Tibial nerve (tissue), 4 donors: ENCODE measurements at regions not wholly inside any gene's neighbourhood (a gene's known extent, or its start where the extent isn't known, plus 50 kb on each side); places are given as distances from the start of the nearest gene placed in this dataset.

ENCODE experiments used
- DNase-seq, 2 donors: peaks; one replicate each; pipeline ENCODE4 v3.0.0-alpha.2; 2019; ENCODE audit warnings: low spot score in 2 of 2
- H3K27ac ChIP-seq, 4 donors: fragments of 200-600 bp; sonication (generic) in 3 of 4; one replicate each; pipeline ENCODE4 v1.5.1; 2017 to 2019; ENCODE audit warnings: mild to moderate bottlenecking in 1 of 4
- H3K27me3 ChIP-seq, 2 donors: fragments of 200-600 bp; sonication (generic) in 1 of 2; one replicate each; pipeline versions ENCODE4 v1.5.1 to v1.6.0; 2017 to 2019
- H3K36me3 ChIP-seq, 3 donors: fragments of 200-600 bp; sonication (generic); one replicate each; pipeline ENCODE4 v1.5.1; 2018 to 2019
- H3K4me1 ChIP-seq, 4 donors: fragments of 200-600 bp; sonication (generic) in 3 of 4; one replicate each; pipeline ENCODE4 v1.5.1; 2017 to 2019
- H3K4me3 ChIP-seq, 4 donors: fragments of 200-600 bp; sonication (generic) in 3 of 4; one replicate each; pipeline ENCODE4 v1.5.1; 2017 to 2019; ENCODE audit warnings: mild to moderate bottlenecking in 1 of 4, moderate library complexity in 1 of 4
- H3K9me3 ChIP-seq, 4 donors: fragments of 200-600 bp; sonication (generic) in 3 of 4; one replicate each; pipeline ENCODE4 v1.5.1; 2017 to 2019
- EP300 ChIP-seq, 2 donors: sonication (generic); formaldehyde crosslinking; IDR thresholded peaks; one replicate each; pipeline ENCODE4 v1.6.1; 2017; ENCODE audit warnings: antibody characterized with exemption in 2 of 2, mild to moderate bottlenecking in 1 of 2
- POLR2A ChIP-seq, 2 donors: fragments of 450-650 bp; IDR thresholded peaks; one replicate each; pipeline ENCODE4 v1.6.1; 2017; ENCODE audit warnings: antibody characterized with exemption in 2 of 2, mild to moderate bottlenecking in 2 of 2, moderate library complexity in 2 of 2
- WGBS, 2 donors: methylation state at CpG; one replicate each; pipeline ENCODE4 v1.1.5; 2018; 5-methylcytosine and 5-hydroxymethylcytosine counted together
- TF ChIP-seq, protein P1 (sequence below), 5 experiments: fragments of 200-600 bp in 3 of 5; fragments of 450-650 bp in 2 of 5; sonication (generic) in 3 of 5; IDR thresholded peaks; one replicate each; pipeline ENCODE4 v1.5.1; 2016 to 2019; ENCODE audit warnings: antibody characterized with exemption in 5 of 5, mild to moderate bottlenecking in 3 of 5, moderate library complexity in 2 of 5

DNA sequence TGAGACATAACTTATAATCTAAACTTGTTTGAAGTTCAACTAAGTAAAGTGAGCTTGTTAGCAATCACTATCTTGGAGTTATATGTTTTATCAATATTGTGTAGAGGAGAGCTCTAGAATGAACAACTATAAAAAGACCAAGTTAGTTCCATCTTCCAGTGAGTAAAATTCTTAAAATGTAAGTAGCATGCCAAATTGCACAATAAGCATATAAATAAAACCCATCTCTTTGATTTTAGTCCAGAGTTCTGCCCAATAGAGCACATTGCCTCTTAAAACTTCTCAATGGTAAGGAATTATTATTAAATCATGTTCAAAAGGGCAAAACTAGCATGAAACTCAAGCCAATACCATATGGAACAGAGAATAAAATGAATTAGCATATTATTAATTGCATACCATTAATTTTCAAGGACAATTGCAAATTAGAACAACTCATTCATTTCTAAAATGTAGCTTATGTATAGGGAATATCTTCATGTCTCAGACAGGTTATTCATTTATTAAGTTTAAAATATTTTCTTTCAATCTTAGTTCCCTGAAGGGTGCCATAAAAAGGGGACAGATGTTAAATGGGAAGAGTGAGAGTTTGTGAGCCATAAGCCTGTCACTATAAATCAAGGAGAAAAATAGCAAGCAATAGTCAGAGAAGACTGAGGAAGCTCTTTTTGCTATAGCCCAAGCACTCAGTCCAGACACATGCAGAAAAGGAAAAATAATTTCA, 507.6 kb downstream of the CENPC start:
- H3K27me3 ChIP-seq = no peaks in the 10 kb centered on the region
- no peak overlapping the region for H3K27ac ChIP-seq
- H3K4me3 ChIP-seq = no peak overlapping the region
- TF ChIP-seq, protein P1, sequence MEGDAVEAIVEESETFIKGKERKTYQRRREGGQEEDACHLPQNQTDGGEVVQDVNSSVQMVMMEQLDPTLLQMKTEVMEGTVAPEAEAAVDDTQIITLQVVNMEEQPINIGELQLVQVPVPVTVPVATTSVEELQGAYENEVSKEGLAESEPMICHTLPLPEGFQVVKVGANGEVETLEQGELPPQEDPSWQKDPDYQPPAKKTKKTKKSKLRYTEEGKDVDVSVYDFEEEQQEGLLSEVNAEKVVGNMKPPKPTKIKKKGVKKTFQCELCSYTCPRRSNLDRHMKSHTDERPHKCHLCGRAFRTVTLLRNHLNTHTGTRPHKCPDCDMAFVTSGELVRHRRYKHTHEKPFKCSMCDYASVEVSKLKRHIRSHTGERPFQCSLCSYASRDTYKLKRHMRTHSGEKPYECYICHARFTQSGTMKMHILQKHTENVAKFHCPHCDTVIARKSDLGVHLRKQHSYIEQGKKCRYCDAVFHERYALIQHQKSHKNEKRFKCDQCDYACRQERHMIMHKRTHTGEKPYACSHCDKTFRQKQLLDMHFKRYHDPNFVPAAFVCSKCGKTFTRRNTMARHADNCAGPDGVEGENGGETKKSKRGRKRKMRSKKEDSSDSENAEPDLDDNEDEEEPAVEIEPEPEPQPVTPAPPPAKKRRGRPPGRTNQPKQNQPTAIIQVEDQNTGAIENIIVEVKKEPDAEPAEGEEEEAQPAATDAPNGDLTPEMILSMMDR (IDR thresholded peaks at IDR 0.05) = no peak
- TF ChIP-seq POLR2A (IDR thresholded peaks at IDR 0.05) (no peak), EP300 (IDR thresholded peaks at IDR 0.05) (no peak)
- DNase-seq = no peak
- peaks cover 0 to 4% (median 0%) of the 10 kb centered on the region in 4 donors for H3K9me3 ChIP-seq
- H3K36me3 ChIP-seq = no peaks in the 10 kb centered on the region
- H3K4me1 ChIP-seq = no peaks in the 10 kb centered on the region

DNA sequence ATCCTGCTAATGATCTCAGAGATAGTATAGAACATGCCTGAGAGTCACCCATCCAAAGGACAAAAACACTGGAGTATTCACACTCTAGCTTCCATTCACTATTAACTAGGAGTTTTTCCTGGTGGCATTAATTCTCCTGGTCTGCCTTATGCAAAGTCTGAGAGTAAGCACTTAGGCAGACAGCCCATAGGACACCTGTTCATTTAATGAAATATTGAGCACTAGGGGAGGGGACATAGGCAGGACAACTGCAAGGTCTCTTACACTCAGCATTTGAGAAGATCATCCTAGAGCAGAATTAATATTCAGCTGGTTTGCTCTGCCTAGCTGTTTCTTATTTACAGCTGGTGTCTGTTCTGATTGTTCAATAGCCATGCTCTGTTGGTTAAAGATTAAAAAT, 508.5 kb downstream of the CENPC start:
- no peak overlapping the region for H3K4me3 ChIP-seq
- H3K36me3 ChIP-seq = no peaks in the 10 kb centered on the region
- TF ChIP-seq, protein P1 (IDR thresholded peaks at IDR 0.05) = no peak
- TF ChIP-seq EP300 (IDR thresholded peaks at IDR 0.05) (no peak), POLR2A (IDR thresholded peaks at IDR 0.05) (no peak)
- no peaks in the 10 kb centered on the region for H3K27me3 ChIP-seq
- no peaks in the 10 kb centered on the region for H3K4me1 ChIP-seq
- peaks cover 0 to 4% (median 0%) of the 10 kb centered on the region in 4 donors for H3K9me3 ChIP-seq
- DNase-seq = no peak
- H3K27ac ChIP-seq = no peak overlapping the region

DNA sequence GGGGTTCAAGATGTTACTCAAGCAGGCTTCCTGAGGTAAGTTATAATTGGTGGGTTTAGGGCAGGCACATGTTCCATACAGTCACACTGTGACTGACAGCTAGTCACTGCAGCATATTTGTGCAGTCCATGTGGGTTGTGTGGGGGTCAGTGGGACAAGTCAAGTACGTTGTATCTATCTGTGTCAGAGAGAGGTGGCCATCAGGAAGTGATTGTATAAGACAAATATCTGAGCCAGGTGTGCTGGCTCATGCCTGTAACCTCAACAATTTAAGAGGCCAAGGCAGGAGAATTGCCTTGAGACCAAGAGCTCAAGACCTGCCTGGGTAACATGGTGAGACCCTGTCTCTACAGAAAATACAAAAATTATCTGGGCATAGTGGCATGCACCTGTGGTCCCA, 509.3 kb downstream of the CENPC start:
- Histone ChIP-seq H3K9me3 (peaks cover 0 to 4% (median 0%) of the 10 kb centered on the region in 4 donors), H3K4me3 (no peak overlapping the region), H3K27ac (no peak overlapping the region), H3K36me3 (no peaks in the 10 kb centered on the region), H3K4me1 (no peaks in the 10 kb centered on the region), H3K27me3 (no peaks in the 10 kb centered on the region)
- WGBS, 2 donors = 60 to 69% methylated on average over 1 of the region's 1 CpG
- no peak for TF ChIP-seq POLR2A (IDR thresholded peaks at IDR 0.05)
- no peak for TF ChIP-seq EP300 (IDR thresholded peaks at IDR 0.05)
- TF ChIP-seq, protein P1 (IDR thresholded peaks at IDR 0.05) = no peak
- DNase-seq = no peak

DNA sequence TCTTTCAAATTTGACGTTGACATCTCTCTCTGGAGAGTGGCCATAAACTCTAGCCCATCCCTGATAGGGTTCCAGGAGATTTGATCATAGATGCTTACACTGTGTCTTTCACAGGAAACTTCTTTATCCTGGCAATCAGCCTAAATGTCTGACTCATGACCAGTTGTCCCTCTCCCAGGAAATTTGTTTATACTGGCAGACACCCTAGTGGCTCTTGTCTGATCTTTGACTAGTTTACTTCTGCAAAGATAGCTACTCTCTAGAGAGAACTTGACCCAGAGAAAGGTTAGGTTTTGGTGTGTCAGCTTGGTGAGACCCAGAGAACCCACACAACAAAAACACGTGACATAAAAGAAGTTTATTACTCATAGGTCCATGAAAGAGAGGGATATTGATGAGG, 509.8 kb downstream of the CENPC start:
- Histone ChIP-seq H3K36me3 (no peaks in the 10 kb centered on the region), H3K27me3 (no peaks in the 10 kb centered on the region), H3K27ac (no peak overlapping the region), H3K4me3 (no peak overlapping the region), H3K4me1 (no peaks in the 10 kb centered on the region), H3K9me3 (peaks cover 0 to 4% (median 0%) of the 10 kb centered on the region in 4 donors)
- TF ChIP-seq POLR2A (IDR thresholded peaks at IDR 0.05) (no peak), EP300 (IDR thresholded peaks at IDR 0.05) (no peak)
- TF ChIP-seq, protein P1 (IDR thresholded peaks at IDR 0.05) = no peak
- DNase-seq = no peak
- 45 to 47% methylated on average over 2 of the region's 2 CpGs for WGBS, 2 donors

DNA sequence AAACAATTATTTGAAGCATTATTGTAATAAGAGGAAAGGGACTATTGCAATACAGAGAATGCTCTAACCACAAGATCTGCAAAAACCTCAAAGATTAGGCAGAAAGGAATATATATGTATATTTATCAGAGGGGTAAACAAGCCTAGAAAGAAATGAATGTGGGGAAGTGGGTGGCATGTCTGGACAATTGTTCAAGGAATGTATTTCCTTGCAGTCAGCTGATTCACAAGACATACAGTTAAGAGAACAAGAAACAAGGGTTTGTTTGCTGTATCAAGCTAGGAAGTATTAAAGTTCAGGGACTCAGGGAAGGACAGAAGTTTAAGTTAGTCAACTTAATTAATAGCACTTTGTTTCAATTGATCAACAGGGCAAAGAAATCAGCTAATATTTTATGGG, 514.7 kb downstream of the CENPC start:
- Histone ChIP-seq H3K36me3 (no peaks in the 10 kb centered on the region), H3K27me3 (no peaks in the 10 kb centered on the region)
- no peak for DNase-seq

More for the DNA sequence above, 514.7 kb downstream of the CENPC start:
- no peak overlapping the region for H3K4me3 ChIP-seq
- no peak overlapping the region for H3K27ac ChIP-seq
- no peaks in the 10 kb centered on the region for H3K4me1 ChIP-seq
- TF ChIP-seq POLR2A (IDR thresholded peaks at IDR 0.05) (no peak), EP300 (IDR thresholded peaks at IDR 0.05) (no peak)
- TF ChIP-seq, protein P1 (IDR thresholded peaks at IDR 0.05) = no peak
- H3K9me3 ChIP-seq = peaks cover 0 to 4% (median 0%) of the 10 kb centered on the region in 4 donors
